ENCODE measurements at regions not wholly inside any gene's neighbourhood (a gene's known extent, or its start where the extent isn't known, plus 50 kb on each side); places are given as distances from the start of the nearest gene placed in this dataset.

GRCh38 chr16:54690710-54691109 lies 240.0 kb upstream of the IRX5 start:
- no peak for DNase-seq (ENCODE audit: low spot score)
- intact Hi-C loops (cut with DNase I): no loop called here

- DNase-seq (ENCODE audit: low spot score): no peak
- intact Hi-C loops (cut with DNase I): no loop called here
These were observed 240.4 kb upstream of the IRX5 start for GRCh38 chr16:54690306-54690705.

GRCh38 chr16:54689072-54689865 lies 241.4 kb upstream of the IRX5 start:
- intact Hi-C loops (cut with DNase I): no loop called here

GRCh38 chr16:54688339-54688738 lies 242.3 kb upstream of the IRX5 start:
- intact Hi-C loops (cut with DNase I): no loop called here
- no peak for DNase-seq (ENCODE audit: low spot score)

More at GRCh38 chr16:54689072-54689865, 241.4 kb upstream of the IRX5 start:
- no peak for DNase-seq (ENCODE audit: low spot score)

- no peak for DNase-seq (ENCODE audit: low spot score)
- intact Hi-C loops (cut with DNase I): no loop called here
These were observed 243.4 kb upstream of the IRX5 start for GRCh38 chr16:54687043-54687899.

GRCh38 chr16:54685682-54686081 lies 245.0 kb upstream of the IRX5 start:
- DNase-seq (ENCODE audit: low spot score): no peak
- intact Hi-C loops (cut with DNase I): no loop called here

- DNase-seq (ENCODE audit: low spot score): no peak
- intact Hi-C loops (cut with DNase I): no loop called here
These were observed 251.1 kb upstream of the IRX5 start for GRCh38 chr16:54679531-54679930.

- DNase-seq (ENCODE audit: low spot score): no peak
- intact Hi-C loops (cut with DNase I): no loop called here
These were observed 253.2 kb upstream of the IRX5 start for GRCh38 chr16:54677308-54677950.

GRCh38 chr16:54673313-54673712 lies 257.4 kb upstream of the IRX5 start:
- intact Hi-C loops (cut with DNase I): no loop called here
- DNase-seq (ENCODE audit: low spot score): no peak

GRCh38 chr16:54672500-54672899 lies 258.2 kb upstream of the IRX5 start:
- intact Hi-C loops (cut with DNase I): no loop called here
- no peak for DNase-seq (ENCODE audit: low spot score)

GRCh38 chr16:54657709-54658102 lies 273.0 kb upstream of the IRX5 start:
- intact Hi-C loops (cut with DNase I): no loop called here

GRCh38 chr16:54657058-54657708 lies 273.5 kb upstream of the IRX5 start:
- no peak for DNase-seq (ENCODE audit: low spot score)
- intact Hi-C loops (cut with DNase I): no loop called here

More at GRCh38 chr16:54657709-54658102, 273.0 kb upstream of the IRX5 start:
- no peak for DNase-seq (ENCODE audit: low spot score)

GRCh38 chr16:54655121-54655590 lies 275.5 kb upstream of the IRX5 start:
- intact Hi-C loops (cut with DNase I): no loop called here
- no peak for DNase-seq (ENCODE audit: low spot score)

GRCh38 chr16:54654429-54654828 lies 276.2 kb upstream of the IRX5 start:
- DNase-seq (ENCODE audit: low spot score): no peak
- intact Hi-C loops (cut with DNase I): no loop called here

GRCh38 chr16:54652201-54652770 lies 278.4 kb upstream of the IRX5 start:
- DNase-seq (ENCODE audit: low spot score): no peak
- intact Hi-C loops (cut with DNase I): no loop called here

- intact Hi-C loops (cut with DNase I): loop anchor here in 1 of 2 donors (2.0 kb wide), 1 partner anchor 75 kb away; no protein-coding TSS in a partner anchor
- DNase-seq (ENCODE audit: low spot score): no peak
These were observed 279.0 kb upstream of the IRX5 start for GRCh38 chr16:54651440-54652195.

- intact Hi-C loops (cut with DNase I): loop anchor here in 1 of 2 donors (2.0 kb wide), 1 partner anchor 77 kb away; no protein-coding TSS in a partner anchor
- no peak for DNase-seq (ENCODE audit: low spot score)
These were observed 280.8 kb upstream of the IRX5 start for GRCh38 chr16:54649876-54650275.

- no peak for DNase-seq (ENCODE audit: low spot score)
- intact Hi-C loops (cut with DNase I): no loop called here
These were observed 282.1 kb upstream of the IRX5 start for GRCh38 chr16:54648575-54648974.

Measured in posterior vena cava (tissue), 2 donors.